ENCODE measurements at regions not wholly inside any gene's neighbourhood (a gene's known extent, or its start where the extent isn't known, plus 50 kb on each side); places are given as distances from the start of the nearest gene placed in this dataset.

DNA sequence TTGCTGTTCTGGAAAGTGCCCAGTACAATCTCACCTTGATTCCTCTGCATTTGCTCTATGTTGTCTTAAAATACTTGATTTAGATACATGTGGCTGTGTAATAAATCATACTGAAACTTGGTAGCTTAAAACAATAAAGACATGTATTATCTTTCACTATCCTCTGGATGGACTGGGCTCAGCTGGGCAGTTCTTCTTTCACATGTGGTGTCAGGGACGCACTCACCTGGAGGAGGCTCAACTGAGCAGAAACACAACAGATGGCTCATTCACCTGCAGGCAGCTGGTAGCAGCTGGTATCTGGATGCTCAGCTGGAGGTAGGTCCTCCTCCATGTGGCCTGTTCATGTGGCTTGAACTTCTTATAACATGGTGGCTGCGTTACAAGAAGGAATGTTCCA lies 563.8 kb upstream of the FRG1 start:
- Mint-ChIP-seq H3K27me3 (no peaks in the 10 kb centered on the region), H3K4me1 (no peaks in the 10 kb centered on the region), H3K27ac (no peak overlapping the region), H3K9me3 (ENCODE audit: low read depth) (peaks cover 5% of the 10 kb centered on the region), H3K4me3 (no peak overlapping the region), H3K36me3 (ENCODE audit: low read depth) (no peaks in the 10 kb centered on the region)
- ChIA-PET POLR2A (no interaction called here), CTCF (no interaction called here)
- no peak for DNase-seq
- intact Hi-C loops (cut with DNase I, micrococcal nuclease) = no loop called here
- no peak for ATAC-seq

DNA sequence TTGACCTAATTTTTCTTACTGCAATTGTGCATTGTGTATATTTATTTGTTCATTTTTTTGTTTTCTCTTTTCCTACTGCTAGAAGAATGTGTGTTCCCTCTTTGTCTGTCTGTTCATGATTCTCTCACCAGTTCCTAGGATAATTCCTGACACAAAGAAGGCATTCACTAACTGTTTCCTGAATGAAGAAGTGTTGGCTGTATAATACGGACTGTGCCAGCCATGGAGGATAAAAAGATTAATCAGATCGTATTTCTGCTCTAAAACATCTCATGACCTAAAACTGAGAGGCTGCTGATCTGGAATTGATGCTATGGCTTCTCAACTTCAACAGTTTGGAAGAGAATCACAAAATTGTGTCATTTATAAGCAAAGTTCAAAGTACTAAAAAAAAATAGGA lies 563.1 kb upstream of the FRG1 start:
- CTCF ChIA-PET = interaction anchor here (0.7 kb wide), 1 partner anchor 477 kb away, joined by 3 read pairs; no protein-coding TSS in a partner anchor
- no peaks in the 10 kb centered on the region for H3K27me3 Mint-ChIP-seq

DNA sequence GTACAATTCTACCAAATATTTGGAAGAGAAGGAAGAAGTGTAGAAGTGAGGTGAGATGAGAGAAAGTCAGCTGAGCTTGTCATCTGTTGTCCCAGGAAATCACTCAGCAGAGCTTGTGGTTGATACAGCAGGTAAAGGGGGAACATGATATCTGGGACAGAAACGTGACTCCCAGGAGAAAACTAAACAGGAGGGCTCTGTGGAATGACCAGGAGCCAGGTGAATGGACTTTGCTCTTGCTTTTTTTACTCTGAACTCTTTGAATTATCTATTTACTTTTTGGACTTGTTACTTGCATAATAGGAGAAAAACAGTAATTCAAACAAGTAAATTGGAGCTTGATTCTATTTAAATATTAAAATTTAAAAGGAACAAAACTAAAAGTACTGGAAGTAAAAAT lies 555.6 kb upstream of the FRG1 start:
- Mint-ChIP-seq H3K9me3 (ENCODE audit: low read depth) (peaks cover 2% of the 10 kb centered on the region), H3K4me1 (no peaks in the 10 kb centered on the region), H3K36me3 (ENCODE audit: low read depth) (no peaks in the 10 kb centered on the region), H3K27me3 (no peaks in the 10 kb centered on the region), H3K4me3 (no peak overlapping the region), H3K27ac (no peak overlapping the region)
- CTCF ChIA-PET = no interaction called here
- ATAC-seq (no peak), DNase-seq (no peak)
- POLR2A ChIA-PET = no interaction called here
- intact Hi-C loops (cut with DNase I, micrococcal nuclease) = no loop called here

More for the DNA sequence above, 563.1 kb upstream of the FRG1 start:
- POLR2A ChIA-PET = no interaction called here
- Mint-ChIP-seq H3K4me1 (no peaks in the 10 kb centered on the region), H3K36me3 (ENCODE audit: low read depth) (no peaks in the 10 kb centered on the region), H3K4me3 (no peak overlapping the region), H3K27ac (no peak overlapping the region), H3K9me3 (ENCODE audit: low read depth) (peaks cover 5% of the 10 kb centered on the region)
- ATAC-seq (no peak), DNase-seq (no peak)
- intact Hi-C loops (cut with DNase I, micrococcal nuclease) = no loop called here

DNA sequence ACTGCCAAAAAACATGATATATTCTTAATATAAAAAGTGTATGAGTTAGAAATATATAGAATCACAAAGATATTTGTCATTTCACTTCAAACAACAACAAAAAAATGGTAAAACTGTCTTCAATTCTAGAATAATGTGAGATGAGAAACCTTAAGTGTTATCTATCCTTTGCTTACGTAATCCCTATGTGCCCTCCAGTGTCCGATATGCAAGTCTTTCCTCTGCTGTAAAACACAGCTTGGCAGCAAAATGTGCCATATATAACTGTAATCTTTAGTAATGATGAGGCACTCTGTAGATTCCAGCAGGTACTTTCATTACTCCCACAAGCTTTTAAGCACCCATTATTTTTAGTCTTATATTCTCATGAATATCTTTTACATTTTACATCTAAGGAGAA lies 555.1 kb upstream of the FRG1 start:
- ChIA-PET CTCF (no interaction called here), POLR2A (no interaction called here)
- Mint-ChIP-seq H3K36me3 (ENCODE audit: low read depth) (no peaks in the 10 kb centered on the region), H3K9me3 (ENCODE audit: low read depth) (peaks cover 3% of the 10 kb centered on the region), H3K27ac (no peak overlapping the region), H3K4me3 (no peak overlapping the region), H3K27me3 (no peaks in the 10 kb centered on the region), H3K4me1 (no peaks in the 10 kb centered on the region)
- no peak for ATAC-seq
- no peak for DNase-seq
- intact Hi-C loops (cut with DNase I, micrococcal nuclease) = no loop called here

DNA sequence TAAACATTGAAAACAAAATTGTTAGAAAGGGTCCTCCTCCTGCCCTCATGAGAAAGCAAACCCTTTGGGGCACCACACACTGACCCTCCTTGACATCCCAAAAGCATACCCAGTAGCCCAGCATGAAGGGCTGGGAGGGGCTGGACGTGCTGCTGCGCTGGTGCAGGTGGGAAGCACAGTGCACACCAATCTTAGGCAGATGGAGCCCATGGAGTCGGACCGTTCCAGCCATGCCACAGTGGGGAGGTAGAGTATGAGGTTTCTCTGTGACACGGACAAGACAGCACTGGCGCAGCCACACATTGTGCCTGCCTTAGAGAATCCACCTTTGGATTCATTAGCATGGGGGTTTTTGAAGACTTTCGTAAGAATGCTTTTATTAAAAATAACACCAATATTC lies 544.2 kb upstream of the FRG1 start:
- H3K4me1 Mint-ChIP-seq = no peaks in the 10 kb centered on the region
- no peak overlapping the region for H3K4me3 Mint-ChIP-seq
- DNase-seq (no peak), ATAC-seq (no peak)
- H3K9me3 Mint-ChIP-seq (ENCODE audit: low read depth) = peaks cover 7% of the 10 kb centered on the region
- POLR2A ChIA-PET = no interaction called here
- intact Hi-C loops (cut with DNase I, micrococcal nuclease) = no loop called here
- CTCF ChIA-PET = no interaction called here
- H3K36me3 Mint-ChIP-seq (ENCODE audit: low read depth) = no peaks in the 10 kb centered on the region
- no peak overlapping the region for H3K27ac Mint-ChIP-seq
- no peaks in the 10 kb centered on the region for H3K27me3 Mint-ChIP-seq

DNA sequence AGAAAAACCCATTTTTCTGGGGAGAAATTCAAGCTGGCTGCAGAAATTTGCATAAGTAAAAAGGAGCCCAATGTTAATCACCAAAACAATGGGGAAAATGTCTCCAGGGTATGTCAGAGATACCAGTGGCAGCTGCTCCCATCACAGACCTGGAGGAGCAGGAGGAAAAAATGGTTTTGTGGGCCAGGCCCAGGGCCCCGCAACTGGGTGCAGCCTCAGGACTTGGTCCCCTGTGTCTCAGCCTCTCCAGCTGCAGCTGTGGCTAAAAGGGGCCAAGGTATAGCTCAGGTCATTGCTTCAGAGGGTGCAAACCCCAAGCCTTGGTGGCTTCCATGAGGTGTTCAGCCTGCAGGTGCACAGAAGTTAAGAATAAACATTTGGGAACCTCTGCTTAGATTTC lies 536.4 kb upstream of the FRG1 start:
- ChIA-PET CTCF (no interaction called here), POLR2A (no interaction called here)
- Mint-ChIP-seq H3K36me3 (ENCODE audit: low read depth) (no peaks in the 10 kb centered on the region), H3K4me3 (no peak overlapping the region), H3K9me3 (ENCODE audit: low read depth) (peaks cover 12% of the 10 kb centered on the region), H3K27ac (no peak overlapping the region), H3K27me3 (no peaks in the 10 kb centered on the region), H3K4me1 (no peaks in the 10 kb centered on the region)
- intact Hi-C loops (cut with DNase I, micrococcal nuclease) = no loop called here
- ATAC-seq (no peak), DNase-seq (no peak)

DNA sequence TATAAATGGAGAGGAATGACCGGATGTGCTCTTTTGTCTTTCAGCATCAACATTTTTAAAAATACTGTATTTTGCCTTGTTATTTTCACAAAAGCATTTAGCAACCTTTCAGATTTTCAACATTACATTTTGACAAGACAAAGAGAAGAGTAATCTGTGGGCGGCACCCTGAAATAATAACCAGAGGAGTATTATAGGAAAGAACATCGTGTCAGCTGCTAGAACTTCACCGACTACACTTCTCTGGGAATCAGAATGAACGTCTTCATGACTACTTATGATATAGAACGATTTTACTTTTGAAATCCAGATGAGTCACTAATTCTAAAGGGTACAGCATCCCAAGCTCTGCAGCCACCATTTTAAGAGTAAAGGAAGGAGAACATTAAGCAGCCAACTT lies 531.5 kb upstream of the FRG1 start:
- H3K36me3 Mint-ChIP-seq (ENCODE audit: low read depth) = no peaks in the 10 kb centered on the region
- no peak overlapping the region for H3K4me3 Mint-ChIP-seq
- peaks cover 2% of the 10 kb centered on the region for H3K27me3 Mint-ChIP-seq
- intact Hi-C loops (cut with DNase I, micrococcal nuclease) = no loop called here
- POLR2A ChIA-PET = no interaction called here
- ATAC-seq = no peak
- DNase-seq = no peak
- peaks cover 7% of the 10 kb centered on the region for H3K9me3 Mint-ChIP-seq (ENCODE audit: low read depth)
- no peak overlapping the region for H3K27ac Mint-ChIP-seq
- H3K4me1 Mint-ChIP-seq = no peaks in the 10 kb centered on the region
- CTCF ChIA-PET = interaction anchor here (0.6 kb wide), 1 partner anchor 974 kb away, joined by 4 read pairs; no protein-coding TSS in a partner anchor

DNA sequence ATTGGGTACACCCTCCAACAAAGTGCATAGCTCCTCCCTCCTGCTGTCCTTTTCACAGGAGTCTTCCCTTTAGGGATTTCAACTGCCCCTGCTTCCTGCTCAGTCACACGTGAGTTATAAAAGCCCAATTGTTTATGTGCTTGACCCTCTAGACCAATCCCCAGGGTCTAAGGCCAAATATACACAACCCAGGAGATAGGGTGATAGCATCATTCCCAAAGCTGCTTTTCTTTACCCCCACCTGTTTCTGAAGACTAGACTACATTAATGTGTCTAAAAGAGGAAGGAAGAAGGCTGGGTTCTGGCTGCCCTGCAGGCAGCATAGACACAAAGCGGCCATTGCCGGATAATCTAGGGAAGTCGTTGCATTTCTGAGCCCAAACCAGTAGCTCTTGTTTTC lies 526.7 kb upstream of the FRG1 start:
- Mint-ChIP-seq H3K27me3 (peaks cover 2% of the 10 kb centered on the region), H3K36me3 (ENCODE audit: low read depth) (no peaks in the 10 kb centered on the region), H3K4me3 (no peak overlapping the region), H3K4me1 (no peaks in the 10 kb centered on the region), H3K9me3 (ENCODE audit: low read depth) (peaks cover 3% of the 10 kb centered on the region), H3K27ac (no peak overlapping the region)
- ATAC-seq (no peak), DNase-seq (no peak)
- intact Hi-C loops (cut with DNase I, micrococcal nuclease) = no loop called here
- CTCF ChIA-PET = no interaction called here
- POLR2A ChIA-PET = no interaction called here

DNA sequence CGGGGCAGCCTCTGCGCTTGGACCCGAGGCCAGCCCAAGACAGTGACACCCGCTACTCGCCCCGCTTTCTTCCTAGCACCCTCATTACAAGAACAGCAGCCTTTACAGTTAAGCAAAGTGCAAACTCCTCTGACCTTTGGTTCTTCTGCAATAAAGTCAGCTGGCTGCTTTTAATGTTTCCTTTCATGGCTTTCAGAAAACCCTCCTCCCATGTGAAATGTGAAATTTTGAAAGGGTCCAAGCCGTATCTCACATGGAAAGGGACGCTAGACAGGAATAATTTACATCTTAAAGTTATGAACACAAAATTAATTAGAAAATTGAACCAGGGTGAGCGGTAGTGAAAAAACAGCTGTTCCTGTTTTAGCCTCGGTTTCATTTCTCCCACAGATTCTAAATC lies 520.1 kb upstream of the FRG1 start:
- Mint-ChIP-seq H3K27me3 (no peaks in the 10 kb centered on the region), H3K27ac (no peak overlapping the region), H3K36me3 (ENCODE audit: low read depth) (no peaks in the 10 kb centered on the region), H3K4me1 (no peaks in the 10 kb centered on the region), H3K9me3 (ENCODE audit: low read depth) (peaks cover 7% of the 10 kb centered on the region), H3K4me3 (no peak overlapping the region)
- intact Hi-C loops (cut with DNase I, micrococcal nuclease) = no loop called here
- CTCF ChIA-PET = interaction anchor here (0.5 kb wide), 1 partner anchor 118 kb away, joined by 3 read pairs; no protein-coding TSS in a partner anchor
- DNase-seq (no peak), ATAC-seq (no peak)
- POLR2A ChIA-PET = no interaction called here

DNA sequence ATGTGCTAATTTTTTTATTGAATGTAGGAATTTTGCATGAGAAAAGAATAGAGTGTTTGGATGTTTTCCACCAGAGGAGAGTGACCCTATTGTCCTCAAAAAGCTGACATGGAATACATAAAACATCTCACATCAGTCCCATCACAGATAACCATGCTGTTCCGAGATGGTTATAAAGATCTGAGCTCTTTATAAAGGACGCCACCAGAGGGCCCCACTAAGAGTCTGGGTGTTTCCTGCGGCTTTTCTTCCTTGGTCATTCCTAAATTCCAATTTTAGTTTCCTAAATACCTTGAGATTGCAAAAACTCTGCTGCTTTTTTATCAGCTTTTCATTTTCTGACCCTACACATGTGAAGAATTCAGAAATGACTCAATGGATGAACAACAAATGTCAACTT lies 504.5 kb upstream of the FRG1 start:
- POLR2A ChIA-PET = no interaction called here
- no peak for DNase-seq

DNA sequence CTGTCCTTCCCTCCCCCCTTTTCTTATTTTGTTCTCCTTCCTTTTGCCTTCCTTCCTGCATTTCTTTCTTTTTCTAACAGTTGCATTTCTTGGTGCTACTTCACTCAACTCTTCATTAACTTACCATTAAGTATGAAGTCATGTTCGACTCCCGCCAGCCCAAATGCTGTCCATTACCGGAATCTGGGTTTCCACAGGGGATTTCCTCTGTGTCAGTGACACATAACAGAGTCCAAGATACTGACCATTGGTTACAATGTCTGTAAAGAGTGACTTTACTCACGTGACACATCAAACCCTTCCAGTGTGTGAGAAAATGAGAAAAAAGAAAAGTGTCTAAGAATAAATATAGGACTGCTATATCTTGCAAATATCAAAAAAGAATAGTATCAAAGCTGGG lies 500.0 kb upstream of the FRG1 start:
- peaks cover 1% of the 10 kb centered on the region for H3K9me3 Mint-ChIP-seq (ENCODE audit: low read depth)
- ChIA-PET POLR2A (no interaction called here), CTCF (no interaction called here)
- no peak overlapping the region for H3K4me3 Mint-ChIP-seq
- no peaks in the 10 kb centered on the region for H3K27me3 Mint-ChIP-seq
- ATAC-seq (no peak), DNase-seq (no peak)
- no peak overlapping the region for H3K27ac Mint-ChIP-seq
- H3K36me3 Mint-ChIP-seq (ENCODE audit: low read depth) = no peaks in the 10 kb centered on the region
- no peaks in the 10 kb centered on the region for H3K4me1 Mint-ChIP-seq
- intact Hi-C loops (cut with DNase I, micrococcal nuclease) = no loop called here

More for the DNA sequence above, 504.5 kb upstream of the FRG1 start:
- no peaks in the 10 kb centered on the region for H3K27me3 Mint-ChIP-seq
- no peak for ATAC-seq
- CTCF ChIA-PET = no interaction called here
- peaks cover 2% of the 10 kb centered on the region for H3K9me3 Mint-ChIP-seq (ENCODE audit: low read depth)
- no peak overlapping the region for H3K27ac Mint-ChIP-seq
- H3K4me1 Mint-ChIP-seq = no peaks in the 10 kb centered on the region
- intact Hi-C loops (cut with DNase I, micrococcal nuclease) = loop anchor here in 1 of 2 experiments (5.0 kb wide), 1 partner anchor 356 kb away; no protein-coding TSS in a partner anchor
- H3K36me3 Mint-ChIP-seq (ENCODE audit: low read depth) = no peaks in the 10 kb centered on the region
- H3K4me3 Mint-ChIP-seq = no peak overlapping the region

DNA sequence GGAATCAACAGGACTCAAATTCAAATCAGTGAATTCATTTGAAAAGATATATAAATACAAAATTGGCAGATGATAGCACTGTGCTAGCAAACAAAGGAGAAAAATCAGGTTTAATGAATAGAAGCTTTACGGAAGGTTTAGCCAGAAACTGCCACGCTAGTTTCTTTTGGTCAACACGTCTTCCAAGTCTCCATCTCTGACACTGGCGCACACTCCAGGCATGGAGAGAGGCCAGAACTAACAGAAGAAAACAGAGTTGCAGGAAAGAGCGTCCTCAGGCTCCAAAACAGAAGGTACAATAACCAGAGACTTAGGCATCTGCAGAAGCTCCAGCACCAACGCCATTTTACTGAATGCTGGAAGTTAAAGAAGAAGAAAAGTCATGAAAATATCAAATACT lies 497.3 kb upstream of the FRG1 start:
- no peak for DNase-seq
- no peak for ATAC-seq
- Mint-ChIP-seq H3K4me1 (no peaks in the 10 kb centered on the region), H3K9me3 (ENCODE audit: low read depth) (no peaks in the 10 kb centered on the region), H3K27me3 (no peaks in the 10 kb centered on the region), H3K36me3 (ENCODE audit: low read depth) (no peaks in the 10 kb centered on the region), H3K4me3 (no peak overlapping the region), H3K27ac (no peak overlapping the region)
- POLR2A ChIA-PET = no interaction called here
- intact Hi-C loops (cut with DNase I, micrococcal nuclease) = no loop called here
- CTCF ChIA-PET = interaction anchor here (0.6 kb wide), 1 partner anchor 105 kb away, joined by 3 read pairs; no protein-coding TSS in a partner anchor

DNA sequence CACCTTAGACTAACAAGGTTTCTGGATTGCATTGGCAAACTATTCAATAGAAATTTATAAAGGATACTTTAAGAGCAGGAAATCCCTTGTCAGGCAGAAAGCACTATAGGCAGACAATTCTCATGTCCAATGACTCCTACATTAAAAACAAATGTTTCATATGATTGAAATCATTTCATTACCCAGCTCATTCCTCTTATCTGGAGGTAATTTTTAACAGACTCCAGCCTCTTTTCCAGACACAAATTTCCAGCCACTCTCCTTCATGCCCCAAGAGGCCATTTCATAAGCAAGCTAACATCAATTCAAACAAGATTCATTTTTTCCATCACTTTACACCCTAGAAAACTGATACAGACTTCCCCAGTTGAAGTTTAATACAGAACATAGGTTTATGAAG lies 495.1 kb upstream of the FRG1 start:
- no peaks in the 10 kb centered on the region for H3K27me3 Mint-ChIP-seq
- H3K9me3 Mint-ChIP-seq (ENCODE audit: low read depth) = peaks cover 9% of the 10 kb centered on the region

More for the DNA sequence above, 495.1 kb upstream of the FRG1 start:
- ChIA-PET CTCF (no interaction called here), POLR2A (no interaction called here)
- no peaks in the 10 kb centered on the region for H3K4me1 Mint-ChIP-seq
- H3K36me3 Mint-ChIP-seq (ENCODE audit: low read depth) = no peaks in the 10 kb centered on the region
- DNase-seq = no peak
- no peak overlapping the region for H3K27ac Mint-ChIP-seq
- H3K4me3 Mint-ChIP-seq = no peak overlapping the region
- ATAC-seq = no peak
- intact Hi-C loops (cut with DNase I, micrococcal nuclease) = no loop called here
